ENCODE measurements at regions not wholly inside any gene's neighbourhood (a gene's known extent, or its start where the extent isn't known, plus 50 kb on each side); places are given as distances from the start of the nearest gene placed in this dataset.

GRCh38 chr3:66574091-66574490 is 73.3 kb upstream of the LRIG1 start:
- Histone ChIP-seq H3K36me3 (no peaks in the 10 kb centered on the region), H3K27me3 (no peaks in the 10 kb centered on the region), H3K27ac (no peak overlapping the region), H3K9me3 (no peaks in the 10 kb centered on the region), H3K4me1 (no peaks in the 10 kb centered on the region), H3K4me3 (no peak overlapping the region)
- DNase-seq = no peak
- intact Hi-C loops (cut with DNase I; ENCODE audit: low total_unique reads) = no loop called here
- TF ChIP-seq CTCF (IDR thresholded peaks at IDR 0.05) = no peak

DNA sequence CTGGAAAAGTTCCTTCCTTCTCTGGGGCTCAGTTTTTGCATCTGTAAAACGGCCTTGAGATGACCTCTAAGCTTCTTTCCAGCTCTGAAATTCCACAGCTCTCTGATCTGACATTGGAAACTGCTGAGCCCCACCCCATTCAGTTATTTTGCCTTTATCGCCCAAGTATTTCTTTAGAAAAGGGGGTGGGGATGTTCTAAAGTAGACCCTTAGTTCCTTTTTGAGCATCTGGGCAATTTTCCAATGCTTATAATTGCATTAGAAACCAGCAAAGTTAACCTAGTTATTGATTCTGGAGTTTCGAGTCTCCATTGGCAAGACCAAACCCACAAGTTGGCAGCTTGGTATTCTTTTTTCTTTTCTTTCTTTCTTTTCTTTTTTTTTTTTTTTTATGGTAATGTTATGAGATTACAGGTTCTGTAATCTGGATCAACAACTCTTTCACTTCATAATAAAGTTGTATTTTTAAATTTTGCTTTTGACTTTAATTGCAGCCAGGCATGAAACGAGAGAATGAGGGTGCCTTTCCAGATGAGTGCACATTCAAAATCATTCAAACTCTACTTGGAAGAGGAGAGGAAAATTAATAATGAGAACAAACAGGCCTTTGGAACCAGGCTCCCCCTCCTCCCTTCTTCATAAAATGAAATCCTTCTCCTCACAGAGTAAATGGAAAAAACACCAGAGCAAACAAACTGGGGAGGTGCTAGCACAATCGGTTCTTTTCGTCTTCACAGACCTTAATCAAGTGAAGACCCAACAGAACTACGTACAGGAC is 76.8 kb upstream of the LRIG1 start:
- no peak for DNase-seq
- no peaks in the 10 kb centered on the region for H3K9me3 ChIP-seq
- no peaks in the 10 kb centered on the region for H3K27me3 ChIP-seq
- no peaks in the 10 kb centered on the region for H3K4me1 ChIP-seq
- no peak overlapping the region for H3K27ac ChIP-seq
- no peaks in the 10 kb centered on the region for H3K36me3 ChIP-seq
- H3K4me3 ChIP-seq = no peak overlapping the region
- intact Hi-C loops (cut with DNase I; ENCODE audit: low total_unique reads) = no loop called here
- TF ChIP-seq CTCF (IDR thresholded peaks at IDR 0.05) = no peak

DNA sequence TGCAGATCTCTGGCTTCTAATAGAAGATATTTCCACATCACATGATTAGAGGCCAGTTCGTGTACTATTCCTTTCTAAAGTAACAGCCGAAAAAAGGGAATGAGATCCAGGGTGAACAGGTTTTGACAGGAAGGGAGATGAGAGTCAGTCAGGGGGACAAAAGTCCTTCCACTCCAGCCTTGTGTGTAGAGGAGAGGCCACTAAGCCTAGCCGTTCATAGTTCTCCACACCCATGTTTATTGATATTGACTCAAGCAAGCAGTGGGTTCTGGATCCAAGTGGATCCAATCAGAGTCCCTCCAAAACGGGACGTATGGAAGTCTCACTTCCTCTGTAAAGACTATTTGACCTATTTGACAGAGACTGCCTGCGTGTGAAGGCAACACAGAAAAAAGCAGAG is 80.4 kb upstream of the LRIG1 start:
- intact Hi-C loops (cut with DNase I; ENCODE audit: low total_unique reads) = loop anchor here (10.0 kb wide), 1 partner anchor 1576 kb away; no protein-coding TSS in a partner anchor
- H3K27ac ChIP-seq = no peak overlapping the region
- no peaks in the 10 kb centered on the region for H3K4me1 ChIP-seq
- TF ChIP-seq CTCF (IDR thresholded peaks at IDR 0.05) = no peak
- H3K9me3 ChIP-seq = no peaks in the 10 kb centered on the region
- no peaks in the 10 kb centered on the region for H3K36me3 ChIP-seq
- no peaks in the 10 kb centered on the region for H3K27me3 ChIP-seq
- no peak overlapping the region for H3K4me3 ChIP-seq
- DNase-seq = no peak

GRCh38 chr3:66582721-66583423 is 82.0 kb upstream of the LRIG1 start:
- no peak for DNase-seq

GRCh38 chr3:66583424-66584040 is 82.7 kb upstream of the LRIG1 start:
- no peak for DNase-seq
- H3K36me3 ChIP-seq = no peaks in the 10 kb centered on the region
- TF ChIP-seq CTCF (IDR thresholded peaks at IDR 0.05) = no peak
- no peak overlapping the region for H3K27ac ChIP-seq
- no peak overlapping the region for H3K4me3 ChIP-seq
- H3K9me3 ChIP-seq = no peaks in the 10 kb centered on the region
- intact Hi-C loops (cut with DNase I; ENCODE audit: low total_unique reads) = loop anchor here (10.0 kb wide), 1 partner anchor 1579 kb away; no protein-coding TSS in a partner anchor
- H3K4me1 ChIP-seq = no peaks in the 10 kb centered on the region
- no peaks in the 10 kb centered on the region for H3K27me3 ChIP-seq

More at GRCh38 chr3:66582721-66583423, 82.0 kb upstream of the LRIG1 start:
- Histone ChIP-seq H3K4me1 (no peaks in the 10 kb centered on the region), H3K9me3 (no peaks in the 10 kb centered on the region), H3K4me3 (no peak overlapping the region), H3K27ac (no peak overlapping the region), H3K36me3 (no peaks in the 10 kb centered on the region), H3K27me3 (no peaks in the 10 kb centered on the region)
- intact Hi-C loops (cut with DNase I; ENCODE audit: low total_unique reads) = loop anchor here (10.0 kb wide), 1 partner anchor 1578 kb away; no protein-coding TSS in a partner anchor
- no peak for TF ChIP-seq CTCF (IDR thresholded peaks at IDR 0.05)
